Testis (tissue), 2 donors: ENCODE measurements at regions not wholly inside any gene's neighbourhood (a gene's known extent, or its start where the extent isn't known, plus 50 kb on each side); places are given as distances from the start of the nearest gene placed in this dataset.
"Not testable (repeated sequence)": the region's sequence is repeated elsewhere in the genome, so short reads cannot be mapped to it uniquely, and the experiment has no call there.

Experiments used
- DNase-seq: peaks from one replicate; pipeline ENCODE4 v3.0.0-alpha.2; 2019
- H3K27ac ChIP-seq, 2 donors: fragments of 200-600 bp; sonication (generic); one replicate each; pipeline ENCODE4 v1.5.1; 2019
- H3K27me3 ChIP-seq: fragments of 200-600 bp; sonication (generic); one replicate; pipeline ENCODE4 v1.5.1; 2019
- H3K36me3 ChIP-seq: fragments of 200-600 bp; sonication (generic); one replicate; pipeline ENCODE4 v1.5.1; 2017; ENCODE audit warnings: low read depth; ENCODE audit errors: missing control alignments
- H3K4me1 ChIP-seq: fragments of 200-600 bp; sonication (generic); one replicate; pipeline ENCODE4 v1.5.1; 2019
- H3K4me3 ChIP-seq, 2 donors: fragments of 200-600 bp; sonication (generic); one replicate each; pipeline ENCODE4 v1.5.1; 2017 to 2019
- H3K9me3 ChIP-seq: fragments of 200-600 bp; sonication (generic); one replicate; pipeline ENCODE4 v1.5.1; 2017
- CTCF ChIP-seq, 3 experiments: fragments of 450-650 bp in 2 of 3; fragments of 200-600 bp in 1 of 3; sonication (generic) in 1 of 3; IDR thresholded peaks; one replicate each; pipeline ENCODE4 v1.5.1; 2016 to 2019; ENCODE audit warnings: antibody characterized with exemption in 3 of 3, mild to moderate bottlenecking in 2 of 3, moderate library complexity in 1 of 3
- POLR2A ChIP-seq: fragments of 450-650 bp; IDR thresholded peaks from one replicate; pipeline ENCODE4 v1.6.1; 2017; ENCODE audit warnings: antibody characterized with exemption, mild to moderate bottlenecking, moderate library complexity
- WGBS, 2 donors: methylation state at CpG; one replicate each; pipeline ENCODE4 v1.1.5; 2018; 5-methylcytosine and 5-hydroxymethylcytosine counted together
- intact Hi-C: fragments of 100-400 bp; cut with DNase I; formaldehyde crosslinking; loops from one replicate; pipeline ENCODE4 v1.15.1; 2023; ENCODE audit warnings: low total_unique reads

GRCh38 chr10:30151581-30152389, 92.4 kb upstream of the JCAD start:
- Histone ChIP-seq H3K4me3 (no peak overlapping the region), H3K4me1 (no peaks in the 10 kb centered on the region), H3K36me3 (no peaks in the 10 kb centered on the region), H3K9me3 (no peaks in the 10 kb centered on the region), H3K27me3 (no peaks in the 10 kb centered on the region), H3K27ac (no peak overlapping the region)
- DNase-seq = no peak
- intact Hi-C loops = no loop called here
- 67 to 70% methylated on average over 7 to 8 of the region's 8 CpGs for WGBS, 2 donors
- TF ChIP-seq CTCF (IDR thresholded peaks at IDR 0.05) (no peak), POLR2A (no peak)

GRCh38 chr10:30141423-30141822, 82.0 kb upstream of the JCAD start:
- H3K4me3 ChIP-seq = no peak overlapping the region
- WGBS, 2 donors = 28 to 30% methylated on average over 2 of the region's 2 CpGs
- H3K27me3 ChIP-seq = no peaks in the 10 kb centered on the region
- intact Hi-C loops = no loop called here
- DNase-seq = peak; percentile 88
- H3K27ac ChIP-seq = peak overlapping the region; percentile 43 to 62
- peaks cover 4% of the 10 kb centered on the region for H3K4me1 ChIP-seq
- H3K9me3 ChIP-seq = no peaks in the 10 kb centered on the region
- no peaks in the 10 kb centered on the region for H3K36me3 ChIP-seq
- no peak for TF ChIP-seq CTCF (IDR thresholded peaks at IDR 0.05)
- TF ChIP-seq POLR2A = no peak

DNA sequence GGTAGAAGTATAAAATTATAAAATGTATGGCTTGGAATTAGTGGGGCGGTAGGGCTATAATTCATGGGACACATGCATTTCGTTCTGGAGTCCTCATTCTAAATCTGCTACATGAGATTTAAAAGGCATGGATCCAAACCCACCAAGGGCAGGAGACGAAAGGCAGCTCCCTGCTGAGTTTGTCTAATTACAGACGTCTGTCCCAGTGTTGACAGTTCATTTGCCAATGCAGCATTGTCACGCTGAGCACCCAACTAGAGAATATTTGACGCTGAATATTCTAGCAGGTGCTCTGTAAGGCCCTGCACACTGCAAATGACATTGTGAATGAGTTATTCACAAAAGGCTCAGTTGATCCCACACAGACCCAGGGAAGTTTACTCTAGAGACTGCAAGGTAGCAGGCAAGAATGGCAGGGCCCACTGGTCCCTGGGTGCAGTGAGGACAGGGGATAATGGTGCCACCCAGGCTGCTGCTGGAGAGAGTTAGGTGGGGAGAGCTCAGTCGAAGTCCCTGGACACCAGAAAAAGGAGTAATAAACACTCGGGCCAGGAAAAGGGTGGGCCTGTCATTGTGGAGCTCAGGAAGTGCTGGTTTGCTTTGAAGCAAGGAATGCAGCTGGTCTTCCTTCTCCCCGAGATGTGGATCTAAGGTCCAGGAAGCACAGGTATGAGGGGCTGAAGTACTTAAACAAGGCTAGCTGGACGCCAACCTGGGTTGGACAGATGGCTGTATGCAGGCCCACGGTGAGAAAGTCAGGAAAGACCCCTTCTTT, 75.0 kb upstream of the JCAD start:
- intact Hi-C loops = no loop called here
- no peaks in the 10 kb centered on the region for H3K9me3 ChIP-seq
- H3K27ac ChIP-seq = no peak overlapping the region
- TF ChIP-seq CTCF (IDR thresholded peaks at IDR 0.05) (no peak), POLR2A (no peak)
- H3K27me3 ChIP-seq = no peaks in the 10 kb centered on the region
- DNase-seq = no peak
- no peaks in the 10 kb centered on the region for H3K36me3 ChIP-seq
- 79 to 81% methylated on average over 11 of the region's 11 CpGs for WGBS, 2 donors
- H3K4me3 ChIP-seq = no peak overlapping the region
- H3K4me1 ChIP-seq = no peaks in the 10 kb centered on the region

- Histone ChIP-seq H3K27me3 (no peaks in the 10 kb centered on the region), H3K4me1 (no peaks in the 10 kb centered on the region), H3K4me3 (no peak overlapping the region), H3K36me3 (no peaks in the 10 kb centered on the region), H3K27ac (no peak overlapping the region), H3K9me3 (no peaks in the 10 kb centered on the region)
- no peak for TF ChIP-seq POLR2A
- TF ChIP-seq CTCF (IDR thresholded peaks at IDR 0.05) = no peak
- intact Hi-C loops = no loop called here
- no peak for DNase-seq
- 85 to 91% methylated on average over 1 of the region's 1 CpG for WGBS, 2 donors
Measured at GRCh38 chr10:30133198-30133597, 73.8 kb upstream of the JCAD start.

GRCh38 chr10:30131369-30131768, 72.0 kb upstream of the JCAD start:
- intact Hi-C loops = not testable (repeated sequence)
- 91% methylated on average over 13 of the region's 13 CpGs for WGBS, 2 donors

GRCh38 chr10:30129326-30129725, 69.9 kb upstream of the JCAD start:
- DNase-seq, H3K36me3 ChIP-seq, intact Hi-C loops, H3K9me3 ChIP-seq, H3K4me3 ChIP-seq, H3K27me3 ChIP-seq, H3K4me1 ChIP-seq, H3K27ac ChIP-seq: not testable (repeated sequence)
- WGBS, 2 donors = 85 to 93% methylated on average over 8 of the region's 8 CpGs

More at GRCh38 chr10:30131369-30131768, 72.0 kb upstream of the JCAD start:
- not testable (repeated sequence) for H3K27ac ChIP-seq, H3K4me1 ChIP-seq, H3K4me3 ChIP-seq, H3K36me3 ChIP-seq, H3K9me3 ChIP-seq, DNase-seq, H3K27me3 ChIP-seq
